NCI-H524 (cell line): ENCODE measurements at regions not wholly inside any gene's neighbourhood (a gene's known extent, or its start where the extent isn't known, plus 50 kb on each side); places are given as distances from the start of the nearest gene placed in this dataset.
A peak's percentile ranks its signal among the peaks of the same experiment; 100 is the strongest.

Source experiments
- DNase-seq, 2 experiments: peaks; one replicate each; lab custom pipeline; 2025; lab: John Stamatoyannopoulos, UW

DNA sequence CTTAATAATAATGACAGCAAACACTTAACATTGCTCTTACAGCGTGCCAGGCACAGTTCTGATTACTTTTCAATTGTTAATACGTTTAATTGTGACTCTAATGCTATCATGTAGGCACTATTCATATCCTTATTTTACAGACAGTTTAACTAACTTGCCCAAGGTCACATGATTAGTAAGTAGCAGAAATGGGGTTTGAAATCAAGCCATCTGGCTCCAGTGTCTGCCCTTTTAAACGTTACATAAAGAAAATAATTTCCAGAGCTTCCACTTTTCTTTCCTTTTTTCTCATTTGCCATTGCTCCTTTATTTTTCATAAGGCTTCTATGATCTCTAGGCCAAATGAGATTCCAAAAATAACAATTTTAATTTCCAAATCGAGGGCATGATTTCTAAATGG, 50.6 kb upstream of the IKZF2 start:
- peak; percentile 31 to 63 for DNase-seq

DNA sequence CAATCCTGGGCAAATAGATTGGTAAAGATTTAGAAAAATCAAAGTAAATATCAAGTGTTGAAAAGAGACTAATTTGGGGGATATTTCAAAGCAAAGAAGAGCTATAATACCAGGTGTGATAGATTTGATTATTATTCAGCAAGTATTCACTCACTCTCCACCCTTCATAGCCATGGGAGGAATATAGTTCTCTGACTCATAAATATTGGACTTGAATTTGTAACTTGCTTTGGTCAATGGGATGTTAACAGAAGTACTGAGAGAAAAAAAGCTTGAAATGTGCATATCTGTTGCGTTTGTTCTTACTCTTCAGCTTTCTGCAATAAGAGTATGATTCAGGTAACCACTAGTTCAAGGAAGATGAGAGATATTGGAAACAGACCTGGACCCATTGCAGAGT, 54.5 kb upstream of the IKZF2 start:
- DNase-seq = no peak

DNA sequence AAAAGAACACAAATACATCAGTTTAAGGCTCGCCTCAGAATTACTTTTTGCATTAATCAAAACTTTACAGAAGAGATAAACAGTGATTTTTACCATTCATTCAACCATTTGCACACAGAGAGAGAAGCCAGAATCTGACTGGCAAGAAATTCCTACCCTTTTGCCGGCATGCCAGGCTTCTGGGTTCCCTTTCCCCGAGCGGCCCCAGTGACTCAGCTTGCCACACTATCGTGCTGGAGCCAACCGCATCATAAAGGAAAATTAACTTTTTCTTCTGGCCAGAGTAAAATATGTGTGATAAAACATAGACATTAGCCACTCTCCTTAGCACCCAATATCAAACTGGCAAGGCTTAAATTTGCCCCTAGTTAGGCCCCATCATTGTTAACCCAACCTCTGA, 61.8 kb upstream of the IKZF2 start:
- DNase-seq = no peak

- DNase-seq = no peak
Measured at GRCh38 chr2:213214209-213214608, 62.8 kb upstream of the IKZF2 start.

- DNase-seq = no peak
Measured at GRCh38 chr2:213216461-213216860, 65.0 kb upstream of the IKZF2 start.

DNA sequence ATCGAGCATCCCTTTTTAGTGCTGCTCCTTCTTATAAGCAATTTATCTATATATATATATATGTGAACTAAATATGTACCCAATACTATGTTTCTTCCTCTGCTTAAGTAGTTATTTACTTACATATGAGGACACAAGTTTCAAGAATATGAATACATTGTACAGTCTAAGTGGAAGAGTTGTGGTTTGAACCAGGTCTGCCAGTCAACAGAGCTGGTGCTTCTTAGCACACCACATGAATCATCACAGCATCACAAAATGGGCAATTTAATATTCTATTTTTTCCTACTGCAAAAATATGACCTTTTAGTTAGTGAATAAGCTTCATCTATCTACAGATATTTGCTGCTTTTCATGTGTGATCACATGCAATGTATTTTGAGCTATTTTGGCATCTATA, 64.4 kb upstream of the SPAG16 start:
- DNase-seq = no peak

DNA sequence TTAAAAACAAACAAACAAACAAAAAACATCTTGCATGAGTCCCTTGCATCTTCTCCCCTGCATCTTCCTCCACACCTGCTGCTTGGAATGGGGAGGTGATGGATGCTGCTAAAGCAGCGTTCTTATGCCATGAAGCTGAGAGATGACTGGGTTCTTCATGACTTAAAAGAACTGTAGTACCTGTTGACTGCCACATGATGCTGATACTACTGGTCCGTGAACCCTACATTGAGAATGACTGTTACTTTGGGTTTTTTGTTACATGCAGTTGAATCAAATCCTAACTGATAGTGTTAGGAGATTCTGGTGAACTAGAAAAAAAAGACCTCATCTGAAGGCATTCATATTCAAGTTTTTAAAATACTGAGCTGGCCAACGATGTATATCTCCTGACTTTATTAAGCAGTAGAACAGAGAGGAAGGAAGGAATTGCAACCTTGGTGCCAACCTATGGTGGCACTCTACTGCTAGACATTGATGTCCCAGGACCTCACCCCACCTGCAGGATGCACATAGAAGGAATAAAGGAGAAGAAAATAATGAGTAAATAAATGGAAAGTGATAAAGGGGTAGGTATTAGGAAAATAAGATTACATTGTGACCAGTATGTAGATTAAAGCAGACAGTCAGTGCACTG, 63.2 kb upstream of the SPAG16 start:
- no peak for DNase-seq

DNA sequence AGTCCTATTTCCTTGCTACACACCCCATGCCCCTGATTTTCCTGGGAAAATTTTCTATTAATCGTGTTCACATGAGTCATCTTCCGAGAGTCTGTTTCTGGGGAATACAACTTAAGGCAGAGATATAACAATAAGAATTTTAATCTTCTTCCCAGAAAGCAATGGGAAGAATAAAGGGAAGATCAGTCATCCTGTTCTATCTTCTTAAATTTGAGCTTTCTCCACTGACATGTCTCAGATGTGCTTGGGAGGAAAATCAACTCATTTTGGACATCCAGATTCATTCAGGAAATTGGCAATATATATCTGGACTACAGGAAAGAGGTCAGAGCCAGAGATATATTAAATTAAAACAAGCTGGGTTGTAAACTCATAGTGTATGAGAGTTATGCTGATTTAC, 62.3 kb upstream of the SPAG16 start:
- DNase-seq = no peak

- DNase-seq = no peak
Measured at GRCh38 chr2:213224366-213224765, 59.9 kb upstream of the SPAG16 start.

DNA sequence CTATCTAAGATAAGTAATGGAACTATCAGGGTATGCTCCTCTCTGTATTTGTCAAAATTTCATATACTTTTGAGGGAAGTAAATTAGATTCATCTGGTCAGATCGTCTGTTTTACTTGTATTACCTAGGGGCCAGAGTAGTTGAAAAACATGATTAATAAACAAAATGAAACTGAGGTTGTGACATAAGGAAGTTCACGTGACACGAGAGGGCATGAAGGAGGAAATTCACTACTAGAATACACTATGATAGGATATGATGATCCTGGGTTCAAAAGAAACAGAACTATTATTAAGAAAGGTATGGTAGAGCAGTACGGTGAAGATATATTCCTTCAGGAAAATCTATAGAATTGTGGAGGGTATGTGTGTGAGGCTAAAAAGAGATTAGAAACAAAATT, 58.4 kb upstream of the SPAG16 start:
- no peak for DNase-seq

DNA sequence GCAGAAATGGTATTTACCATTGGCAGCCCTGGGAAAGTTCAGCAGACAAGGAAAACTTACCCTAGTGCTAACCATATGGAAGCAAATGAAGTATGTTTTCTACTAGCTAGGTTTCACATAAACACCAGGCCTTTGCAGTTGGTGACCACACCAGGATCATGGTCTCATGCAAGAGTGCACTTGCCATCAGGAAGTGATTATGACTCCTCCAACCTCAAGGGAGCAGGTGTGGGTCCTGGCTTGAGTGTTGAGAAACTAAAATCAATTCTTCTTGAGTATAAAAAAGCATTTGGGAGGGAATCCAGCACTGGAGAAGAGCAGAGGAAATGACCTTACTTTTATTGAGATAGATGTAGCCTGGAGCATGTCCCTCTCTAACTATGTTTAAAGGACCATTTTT, 56.8 kb upstream of the SPAG16 start:
- DNase-seq = no peak

DNA sequence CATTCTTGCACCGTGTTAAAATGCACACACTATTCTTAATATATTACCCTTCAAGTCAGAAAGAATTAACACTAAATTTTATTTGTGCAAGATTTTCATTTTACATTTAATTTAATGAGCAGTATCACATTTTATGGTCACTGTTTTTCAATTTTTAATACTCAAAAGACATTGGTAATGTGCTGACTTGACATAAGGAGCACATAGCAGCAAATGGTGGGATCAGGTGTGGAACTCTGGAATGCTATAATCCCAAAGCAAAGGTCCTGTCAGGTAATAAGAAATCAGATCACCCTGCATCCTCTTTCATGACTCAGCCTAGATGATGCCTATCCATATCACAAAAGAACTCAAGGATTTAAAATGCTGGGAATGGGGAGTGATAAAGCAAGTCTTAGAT, 55.6 kb upstream of the SPAG16 start:
- no peak for DNase-seq

GRCh38 chr2:213229814-213230213, 54.5 kb upstream of the SPAG16 start:
- no peak for DNase-seq

- no peak for DNase-seq
Measured at GRCh38 chr2:213231966-213232365, 52.3 kb upstream of the SPAG16 start.

DNA sequence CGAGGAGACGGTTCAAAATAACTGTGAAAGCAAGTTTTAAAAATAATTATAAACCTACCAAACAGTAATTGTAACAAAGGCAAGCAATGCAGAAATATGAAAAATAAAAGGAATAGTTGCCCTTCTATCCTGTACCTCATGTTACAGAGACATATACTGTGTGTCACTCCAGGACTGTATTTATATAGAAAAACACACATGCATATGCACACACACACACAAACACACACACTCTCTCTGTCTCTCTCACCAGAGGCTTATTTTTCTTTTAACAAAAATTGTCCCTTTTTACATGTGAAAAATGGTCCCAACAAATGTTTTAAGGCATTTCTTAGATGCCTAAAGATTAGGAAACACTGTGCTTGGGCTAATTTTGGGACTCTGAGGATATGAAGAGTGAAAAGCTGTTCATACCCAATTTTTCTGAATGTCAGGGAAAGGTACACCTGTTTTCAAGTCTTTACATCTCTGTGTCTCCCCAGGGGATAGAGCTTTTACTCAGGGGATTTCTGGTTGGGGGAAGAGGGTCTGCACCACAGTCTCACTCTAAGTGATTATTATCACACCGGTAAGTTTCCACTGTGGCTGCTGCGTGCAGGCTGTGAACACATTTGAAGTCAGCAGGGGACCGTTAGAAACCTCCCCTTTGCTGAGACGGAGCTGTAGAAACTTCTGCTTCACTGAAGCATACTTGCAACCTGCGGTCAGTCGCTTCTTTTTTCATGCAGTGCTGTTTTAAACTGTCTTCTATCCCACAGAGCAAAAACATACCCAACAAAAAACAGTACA, 51.4 kb upstream of the SPAG16 start:
- no peak for DNase-seq

- DNase-seq = no peak
Measured at GRCh38 chr2:213233438-213234330, 50.6 kb upstream of the SPAG16 start.
